Ectodermal cell (in vitro differentiated cells): ENCODE measurements at regions not wholly inside any gene's neighbourhood (a gene's known extent, or its start where the extent isn't known, plus 50 kb on each side); places are given as distances from the start of the nearest gene placed in this dataset.

Experiments
- H3K27ac ChIP-seq: 2 replicates; pipeline ENCODE4 v1.7.0; 2013; ENCODE audit warnings: mild to moderate bottlenecking, low read depth, low read length; ENCODE audit not compliant: insufficient read depth, poor library complexity, severe bottlenecking
- H3K27me3 ChIP-seq: 2 replicates; pipeline ENCODE4 v1.7.0; 2013; ENCODE audit warnings: mild to moderate bottlenecking, low read length; ENCODE audit not compliant: insufficient read depth, control insufficient read depth, poor library complexity, severe bottlenecking
- H3K36me3 ChIP-seq: one replicate; pipeline ENCODE4 v1.7.0; 2013; ENCODE audit warnings: low read length; ENCODE audit not compliant: control insufficient read depth, insufficient read depth
- H3K4me1 ChIP-seq: one replicate; pipeline ENCODE4 v1.7.0; 2013; ENCODE audit warnings: low read length; ENCODE audit not compliant: control insufficient read depth, insufficient read depth
- H3K4me3 ChIP-seq: 2 replicates; pipeline ENCODE4 v1.7.0; 2013; ENCODE audit warnings: low read depth, low read length, control low read depth; ENCODE audit not compliant: insufficient read depth
- H3K9me3 ChIP-seq: 2 replicates; pipeline ENCODE4 v1.7.0; 2013; ENCODE audit warnings: mild to moderate bottlenecking, low read length, moderate library complexity; ENCODE audit not compliant: control insufficient read depth
- WGBS, 2 experiments: methylation state at CpG; one replicate each; pipeline ENCODE4 v1.1.7; 2013; ENCODE audit warnings: missing lambda C conversion rate in 2 of 2; 5-methylcytosine and 5-hydroxymethylcytosine counted together

GRCh38 chr6:113754291-113754690 is 102.9 kb upstream of the MARCKS start:
- H3K27ac ChIP-seq, result no peak overlapping the region
- WGBS, 2 experiments, result no CpG with 5 or more reads among the region's 1 CpG
- no peaks in the 10 kb centered on the region for H3K9me3 ChIP-seq
- H3K27me3 ChIP-seq, result no peaks in the 10 kb centered on the region
- no peaks in the 10 kb centered on the region for H3K36me3 ChIP-seq
- H3K4me3 ChIP-seq, result no peak overlapping the region
- no peaks in the 10 kb centered on the region for H3K4me1 ChIP-seq

GRCh38 chr6:113755449-113756289 is 101.5 kb upstream of the MARCKS start:
- no peak overlapping the region for H3K27ac ChIP-seq
- no peaks in the 10 kb centered on the region for H3K4me1 ChIP-seq
- H3K9me3 ChIP-seq, result no peaks in the 10 kb centered on the region
- 95 to 96% methylated on average over 4 of the region's 4 CpGs for WGBS, 2 experiments
- no peak overlapping the region for H3K4me3 ChIP-seq
- H3K27me3 ChIP-seq, result no peaks in the 10 kb centered on the region
- no peaks in the 10 kb centered on the region for H3K36me3 ChIP-seq

GRCh38 chr6:113756290-113756665 is 100.9 kb upstream of the MARCKS start:
- Histone ChIP-seq H3K4me1 (no peaks in the 10 kb centered on the region), H3K36me3 (no peaks in the 10 kb centered on the region), H3K27ac (no peak overlapping the region), H3K4me3 (no peak overlapping the region), H3K27me3 (no peaks in the 10 kb centered on the region), H3K9me3 (no peaks in the 10 kb centered on the region)
- 60 to 71% methylated on average over 1 to 2 of the region's 2 CpGs for WGBS, 2 experiments

GRCh38 chr6:113758214-113758613 is 98.9 kb upstream of the MARCKS start:
- Histone ChIP-seq H3K4me3 (no peak overlapping the region), H3K9me3 (no peaks in the 10 kb centered on the region), H3K27me3 (no peaks in the 10 kb centered on the region), H3K36me3 (no peaks in the 10 kb centered on the region), H3K4me1 (no peaks in the 10 kb centered on the region), H3K27ac (no peak overlapping the region)
- 84 to 85% methylated on average over 5 to 6 of the region's 7 CpGs for WGBS, 2 experiments

- Histone ChIP-seq H3K36me3 (no peaks in the 10 kb centered on the region), H3K4me1 (no peaks in the 10 kb centered on the region), H3K27ac (no peak overlapping the region), H3K4me3 (no peak overlapping the region), H3K9me3 (no peaks in the 10 kb centered on the region), H3K27me3 (no peaks in the 10 kb centered on the region)
- 83 to 100% methylated on average over 1 of the region's 1 CpG for WGBS, 2 experiments
These were observed 98.1 kb upstream of the MARCKS start for GRCh38 chr6:113758826-113759574.

- H3K27ac ChIP-seq, result no peak overlapping the region
- 93 to 100% methylated on average over 2 of the region's 2 CpGs for WGBS, 2 experiments
- H3K4me3 ChIP-seq, result no peak overlapping the region
- no peaks in the 10 kb centered on the region for H3K9me3 ChIP-seq
- H3K27me3 ChIP-seq, result no peaks in the 10 kb centered on the region
- H3K36me3 ChIP-seq, result no peaks in the 10 kb centered on the region
- H3K4me1 ChIP-seq, result no peaks in the 10 kb centered on the region
These were observed 94.5 kb upstream of the MARCKS start for GRCh38 chr6:113762641-113763040.

- Histone ChIP-seq H3K27ac (no peak overlapping the region), H3K9me3 (no peaks in the 10 kb centered on the region), H3K27me3 (no peaks in the 10 kb centered on the region), H3K4me3 (no peak overlapping the region), H3K36me3 (no peaks in the 10 kb centered on the region), H3K4me1 (no peaks in the 10 kb centered on the region)
- 91 to 96% methylated on average over 1 of the region's 1 CpG for WGBS, 2 experiments
These were observed 93.8 kb upstream of the MARCKS start for GRCh38 chr6:113763311-113763766.

GRCh38 chr6:113763876-113764275 is 93.3 kb upstream of the MARCKS start:
- H3K4me1 ChIP-seq, result no peaks in the 10 kb centered on the region
- 91 to 96% methylated on average over 2 of the region's 2 CpGs for WGBS, 2 experiments
- no peaks in the 10 kb centered on the region for H3K36me3 ChIP-seq
- H3K27ac ChIP-seq, result no peak overlapping the region
- no peaks in the 10 kb centered on the region for H3K27me3 ChIP-seq
- no peaks in the 10 kb centered on the region for H3K9me3 ChIP-seq
- H3K4me3 ChIP-seq, result no peak overlapping the region

GRCh38 chr6:113765909-113766308 is 91.2 kb upstream of the MARCKS start:
- no peaks in the 10 kb centered on the region for H3K36me3 ChIP-seq
- H3K27ac ChIP-seq, result no peak overlapping the region
- H3K4me1 ChIP-seq, result no peaks in the 10 kb centered on the region
- 100% methylated on average over 1 of the region's 1 CpG; no CpG with 5 or more reads in 1 of the 2 experiments for WGBS, 2 experiments
- no peaks in the 10 kb centered on the region for H3K27me3 ChIP-seq
- H3K9me3 ChIP-seq, result no peaks in the 10 kb centered on the region
- H3K4me3 ChIP-seq, result no peak overlapping the region

- WGBS, 2 experiments, result 93 to 97% methylated on average over 3 of the region's 3 CpGs
- Histone ChIP-seq H3K4me3 (no peak overlapping the region), H3K4me1 (no peaks in the 10 kb centered on the region), H3K27ac (no peak overlapping the region), H3K9me3 (no peaks in the 10 kb centered on the region), H3K27me3 (no peaks in the 10 kb centered on the region), H3K36me3 (no peaks in the 10 kb centered on the region)
These were observed 89.2 kb upstream of the MARCKS start for GRCh38 chr6:113767985-113768384.
